Epithelial cell of proximal tubule (primary cell): ENCODE measurements at regions not wholly inside any gene's neighbourhood (a gene's known extent, or its start where the extent isn't known, plus 50 kb on each side); places are given as distances from the start of the nearest gene placed in this dataset.

Source experiments
- DNase-seq: peaks from one replicate; pipeline ENCODE4 v3.0.0-alpha.2; 2011; ENCODE audit warnings: low read depth
- H3K4me3 ChIP-seq: 2 replicates; pipeline ENCODE4 v1.5.1; 2011; ENCODE audit warnings: low read depth, mild to moderate bottlenecking, low read length
- TF ChIP-seq, protein P1 (sequence below): conservative IDR thresholded peaks from 2 replicates; pipeline ENCODE4 v1.5.1; 2012; ENCODE audit warnings: low read depth, mild to moderate bottlenecking, low read length

DNA sequence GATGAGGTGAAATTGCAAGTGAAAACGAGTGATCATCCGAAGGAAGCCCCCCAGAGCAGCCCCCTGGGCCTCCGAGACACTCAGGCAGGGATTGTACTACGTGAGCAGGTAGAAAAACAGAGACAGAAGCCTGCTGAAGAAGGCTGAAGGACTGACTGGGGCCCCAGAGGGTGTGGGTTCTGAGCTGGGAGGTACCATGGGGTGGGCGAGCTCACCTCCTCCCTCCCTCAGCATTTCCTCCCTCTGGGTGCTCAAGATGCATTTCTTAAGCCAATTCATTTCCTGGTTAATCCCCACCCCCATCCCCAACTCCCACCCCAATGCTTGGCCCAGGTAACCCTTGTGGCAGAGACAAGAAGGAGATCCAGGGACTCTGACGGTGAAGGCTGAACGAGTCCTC, 108.7 kb downstream of the BDH1 start:
- TF ChIP-seq, protein P1, sequence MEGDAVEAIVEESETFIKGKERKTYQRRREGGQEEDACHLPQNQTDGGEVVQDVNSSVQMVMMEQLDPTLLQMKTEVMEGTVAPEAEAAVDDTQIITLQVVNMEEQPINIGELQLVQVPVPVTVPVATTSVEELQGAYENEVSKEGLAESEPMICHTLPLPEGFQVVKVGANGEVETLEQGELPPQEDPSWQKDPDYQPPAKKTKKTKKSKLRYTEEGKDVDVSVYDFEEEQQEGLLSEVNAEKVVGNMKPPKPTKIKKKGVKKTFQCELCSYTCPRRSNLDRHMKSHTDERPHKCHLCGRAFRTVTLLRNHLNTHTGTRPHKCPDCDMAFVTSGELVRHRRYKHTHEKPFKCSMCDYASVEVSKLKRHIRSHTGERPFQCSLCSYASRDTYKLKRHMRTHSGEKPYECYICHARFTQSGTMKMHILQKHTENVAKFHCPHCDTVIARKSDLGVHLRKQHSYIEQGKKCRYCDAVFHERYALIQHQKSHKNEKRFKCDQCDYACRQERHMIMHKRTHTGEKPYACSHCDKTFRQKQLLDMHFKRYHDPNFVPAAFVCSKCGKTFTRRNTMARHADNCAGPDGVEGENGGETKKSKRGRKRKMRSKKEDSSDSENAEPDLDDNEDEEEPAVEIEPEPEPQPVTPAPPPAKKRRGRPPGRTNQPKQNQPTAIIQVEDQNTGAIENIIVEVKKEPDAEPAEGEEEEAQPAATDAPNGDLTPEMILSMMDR, result no peak
- no peak for DNase-seq
- no peak overlapping the region for H3K4me3 ChIP-seq

DNA sequence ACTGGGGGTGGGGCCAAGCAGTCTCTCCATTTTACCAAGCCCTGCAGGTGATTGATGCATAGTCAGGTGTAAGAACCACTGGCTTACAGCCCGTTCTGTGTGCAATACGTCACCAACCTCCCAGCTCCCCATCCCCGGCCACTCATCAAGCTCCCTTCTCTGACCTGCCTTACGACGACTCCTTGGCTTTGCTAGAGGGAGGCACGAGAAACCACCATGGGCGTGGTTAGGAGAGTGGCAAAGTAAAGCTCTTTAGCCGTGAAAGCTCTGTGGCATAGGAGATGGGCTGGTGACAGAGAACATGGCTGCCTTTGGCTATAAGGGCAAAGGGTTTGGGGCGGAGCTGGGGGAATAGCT, 109.1 kb downstream of the BDH1 start:
- no peak overlapping the region for H3K4me3 ChIP-seq
- TF ChIP-seq, protein P1, result no peak
- DNase-seq, result no peak

DNA sequence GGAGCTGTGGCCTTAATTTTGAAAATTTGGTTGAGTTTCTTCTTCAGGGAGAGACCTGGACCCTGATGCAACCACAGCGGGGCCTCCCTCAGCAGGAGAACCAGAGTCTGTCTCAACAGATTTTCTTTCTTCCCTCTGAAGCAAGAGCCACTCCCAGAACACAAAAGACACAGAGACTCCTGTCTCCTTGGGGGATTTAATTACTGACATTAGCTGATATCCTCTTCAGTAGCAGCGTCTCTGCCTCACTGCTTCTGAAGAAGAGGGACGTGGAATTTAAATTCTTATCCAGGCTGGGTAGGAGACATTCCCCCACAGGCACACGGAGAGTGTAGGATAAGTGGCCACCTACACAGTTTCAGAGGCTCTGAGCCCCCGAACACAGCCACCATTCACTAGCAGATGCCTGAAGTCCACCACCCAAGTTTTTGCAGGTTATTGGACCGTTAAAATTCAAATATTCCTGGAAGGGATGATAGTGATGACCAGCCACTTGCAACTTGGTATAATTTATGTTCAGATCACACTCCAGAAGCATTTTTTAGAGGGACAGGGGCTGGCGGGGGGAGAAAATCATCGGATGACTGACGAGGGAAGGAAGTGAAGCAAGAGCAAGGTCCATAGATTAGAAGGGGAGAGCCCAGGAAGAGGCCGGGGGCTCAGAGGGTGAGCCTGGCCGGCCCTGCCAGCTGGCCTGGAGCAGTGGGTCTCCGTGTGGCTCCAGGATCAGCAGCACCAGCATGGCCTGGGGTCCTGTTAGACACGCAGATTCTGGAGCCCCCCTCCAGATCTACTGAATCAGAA, 109.7 kb downstream of the BDH1 start:
- DNase-seq, result no peak
- TF ChIP-seq, protein P1, result no peak
- H3K4me3 ChIP-seq, result no peak overlapping the region

DNA sequence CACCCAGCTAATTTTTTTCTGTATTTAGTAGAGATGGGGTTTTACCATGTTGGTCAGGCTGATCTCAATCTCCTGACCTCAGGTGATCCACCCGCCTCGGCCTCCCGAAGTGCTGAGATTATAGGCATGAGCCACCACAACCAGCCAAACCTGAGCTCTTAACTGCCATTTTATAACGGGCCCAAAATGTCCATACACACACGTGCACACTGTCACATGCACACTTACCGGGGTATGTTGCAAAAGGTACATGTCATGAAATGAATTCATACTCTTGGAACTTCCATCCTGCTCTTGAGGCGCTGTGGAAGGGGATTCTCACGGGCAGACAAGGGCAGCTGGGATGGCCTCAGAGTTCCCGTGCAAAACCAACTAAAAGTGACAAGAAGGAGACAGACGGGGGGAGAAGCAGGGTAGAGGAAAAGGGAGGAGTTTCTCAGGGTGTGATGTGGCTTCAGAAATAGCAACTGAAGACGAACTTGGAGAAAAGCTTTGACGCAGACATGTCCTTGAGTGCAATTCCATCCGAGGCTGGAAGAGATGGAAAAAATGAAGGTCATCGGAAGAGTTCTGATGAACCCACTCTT, 110.9 kb downstream of the BDH1 start:
- TF ChIP-seq, protein P1, result no peak
- H3K4me3 ChIP-seq, result no peak overlapping the region
- no peak for DNase-seq

DNA sequence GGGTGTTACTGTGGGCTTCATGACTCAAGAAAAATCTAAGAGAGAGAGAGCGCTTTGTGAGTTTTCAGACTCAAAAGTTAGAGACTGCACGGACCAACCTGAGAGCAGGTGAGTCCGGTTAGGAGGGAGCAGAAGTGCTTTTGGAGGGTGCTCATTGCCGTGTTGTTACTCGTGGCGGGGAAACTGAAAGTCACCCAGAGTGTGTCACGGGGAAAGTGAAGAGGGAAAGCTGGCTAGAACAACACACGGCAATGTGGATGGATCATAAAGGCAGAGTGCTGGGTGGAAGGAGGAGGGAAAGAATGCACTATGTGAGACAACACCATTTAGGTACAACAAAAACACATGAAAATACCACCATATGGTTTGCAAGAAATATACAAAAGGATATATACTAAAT, 112.3 kb downstream of the BDH1 start:
- TF ChIP-seq, protein P1, result no peak
- no peak for DNase-seq

DNA sequence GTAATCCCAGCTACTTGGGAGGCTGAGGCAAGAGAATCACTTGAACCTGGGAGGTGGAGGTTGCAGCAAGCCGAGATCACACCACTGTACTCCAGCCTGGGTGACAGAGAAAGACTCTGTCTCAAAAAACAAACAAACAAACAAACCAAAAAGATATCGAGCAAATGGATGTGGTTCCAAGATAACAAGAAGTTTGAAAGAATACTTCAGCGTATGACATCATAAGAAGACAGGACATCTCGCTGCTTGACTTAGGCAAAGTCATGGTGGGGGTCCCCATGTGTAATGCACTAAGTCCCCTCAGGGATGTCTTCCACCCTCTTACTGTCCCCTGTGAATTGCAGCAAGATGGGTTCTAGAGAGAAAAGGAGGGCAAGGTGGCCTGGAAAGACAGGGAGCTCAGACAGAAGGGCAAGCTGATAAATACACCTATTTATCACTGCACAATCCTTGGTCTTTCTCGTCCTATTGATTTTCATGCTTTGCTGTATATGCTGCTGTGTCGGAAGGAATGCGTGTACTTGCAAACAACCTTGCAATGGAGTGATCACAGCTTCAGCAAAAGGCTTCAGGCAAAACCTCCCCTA, 115.0 kb downstream of the BDH1 start:
- TF ChIP-seq, protein P1, result no peak
- no peak for DNase-seq
- H3K4me3 ChIP-seq, result no peak overlapping the region

More for the DNA sequence above, 112.3 kb downstream of the BDH1 start:
- H3K4me3 ChIP-seq, result no peak overlapping the region
